Gastrocnemius medialis (tissue), 4 donors: ENCODE measurements at regions not wholly inside any gene's neighbourhood (a gene's known extent, or its start where the extent isn't known, plus 50 kb on each side); places are given as distances from the start of the nearest gene placed in this dataset.

ENCODE experiments used
- POLR2A ChIP-seq, 2 donors: fragments of 450-650 bp; IDR thresholded peaks; one replicate each; pipeline ENCODE4 v1.6.1; 2017; ENCODE audit warnings: antibody characterized with exemption in 2 of 2, mild to moderate bottlenecking in 2 of 2, moderate library complexity in 2 of 2
- TF ChIP-seq, protein P1 (sequence below), 5 experiments: fragments of 450-650 bp in 3 of 5; fragments of 200-600 bp in 2 of 5; sonication (generic) in 2 of 5; IDR thresholded peaks in 4 of 5; conservative IDR thresholded peaks in 1 of 5; 1 replicate in 4 of 5; 2 replicates in 1 of 5; pipeline ENCODE4 v1.5.1; 2016 to 2019; ENCODE audit warnings: antibody characterized with exemption in 5 of 5, mild to moderate bottlenecking in 3 of 5, moderate library complexity in 3 of 5

DNA sequence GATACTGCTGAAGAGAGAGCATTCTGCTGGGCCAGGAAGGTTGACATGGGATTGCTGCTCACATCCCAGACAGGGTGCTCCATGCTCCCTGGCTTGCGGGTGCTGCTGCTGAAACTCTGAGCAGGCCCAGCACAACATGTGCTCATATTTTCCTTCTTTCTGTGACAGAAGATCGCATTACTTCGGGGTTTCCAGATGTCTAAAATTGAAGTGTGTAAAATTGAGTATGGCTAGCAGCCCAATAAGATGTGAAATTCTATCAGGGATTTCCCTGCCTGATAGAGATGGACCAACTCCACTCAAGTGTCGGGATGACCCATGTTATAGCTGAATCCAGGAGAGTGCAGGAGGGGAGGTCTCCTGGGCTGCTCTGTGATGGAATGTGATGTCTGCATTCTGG, 55.6 kb upstream of the KL start:
- TF ChIP-seq, protein P1, sequence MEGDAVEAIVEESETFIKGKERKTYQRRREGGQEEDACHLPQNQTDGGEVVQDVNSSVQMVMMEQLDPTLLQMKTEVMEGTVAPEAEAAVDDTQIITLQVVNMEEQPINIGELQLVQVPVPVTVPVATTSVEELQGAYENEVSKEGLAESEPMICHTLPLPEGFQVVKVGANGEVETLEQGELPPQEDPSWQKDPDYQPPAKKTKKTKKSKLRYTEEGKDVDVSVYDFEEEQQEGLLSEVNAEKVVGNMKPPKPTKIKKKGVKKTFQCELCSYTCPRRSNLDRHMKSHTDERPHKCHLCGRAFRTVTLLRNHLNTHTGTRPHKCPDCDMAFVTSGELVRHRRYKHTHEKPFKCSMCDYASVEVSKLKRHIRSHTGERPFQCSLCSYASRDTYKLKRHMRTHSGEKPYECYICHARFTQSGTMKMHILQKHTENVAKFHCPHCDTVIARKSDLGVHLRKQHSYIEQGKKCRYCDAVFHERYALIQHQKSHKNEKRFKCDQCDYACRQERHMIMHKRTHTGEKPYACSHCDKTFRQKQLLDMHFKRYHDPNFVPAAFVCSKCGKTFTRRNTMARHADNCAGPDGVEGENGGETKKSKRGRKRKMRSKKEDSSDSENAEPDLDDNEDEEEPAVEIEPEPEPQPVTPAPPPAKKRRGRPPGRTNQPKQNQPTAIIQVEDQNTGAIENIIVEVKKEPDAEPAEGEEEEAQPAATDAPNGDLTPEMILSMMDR (IDR thresholded peaks at IDR 0.05 in 4 of 5, conservative IDR thresholded peaks at IDR 0.05 in 1 of 5): no peak
- TF ChIP-seq POLR2A (IDR thresholded peaks at IDR 0.05): no peak
